H1 (cell line): ENCODE measurements at regions not wholly inside any gene's neighbourhood (a gene's known extent, or its start where the extent isn't known, plus 50 kb on each side); places are given as distances from the start of the nearest gene placed in this dataset.

Experiments
- BRCA1 ChIP-seq: IDR thresholded peaks from 2 replicates; pipeline ENCODE4 v1.6.1; 2012; ENCODE audit warnings: low read depth, low read length, improper control_type of control experiment
- CBX5 ChIP-seq: fragments of 300-800, 300-1000 bp; sonication (generic); IDR thresholded peaks from 2 replicates; pipeline ENCODE4 v1.7.1; 2016; ENCODE audit warnings: antibody characterized with exemption, low read length, low read depth
- EGR1 ChIP-seq: IDR thresholded peaks from 2 replicates; pipeline ENCODE4 v1.6.1; 2011; ENCODE audit warnings: low read depth, low read length, borderline replicate concordance
- PHF8 ChIP-seq: fragments of 200-600 bp; sonication (generic); conservative IDR thresholded peaks from 2 replicates; pipeline ENCODE4 v1.7.1; 2012; ENCODE audit warnings: low read depth, mild to moderate bottlenecking, inconsistent platforms, low read length, moderate library complexity
- SIN3A ChIP-seq, 2 experiments: IDR thresholded peaks in 1 of 2; conservative IDR thresholded peaks in 1 of 2; 2 replicates each; pipeline ENCODE4 v1.6.1; 2011 to 2012; ENCODE audit warnings: low read length in 2 of 2, improper control_type of control experiment in 1 of 2, low read depth in 1 of 2, mild to moderate bottlenecking in 1 of 2
- USF2 ChIP-seq: IDR thresholded peaks from 2 replicates; pipeline ENCODE4 v1.6.1; 2011; ENCODE audit warnings: low read length, improper control_type of control experiment
- ZNF274 ChIP-seq: IDR thresholded peaks from 2 replicates; pipeline ENCODE4 v1.7.0; 2012; ENCODE audit warnings: low read length, borderline replicate concordance; ENCODE audit errors: extremely low read depth

DNA sequence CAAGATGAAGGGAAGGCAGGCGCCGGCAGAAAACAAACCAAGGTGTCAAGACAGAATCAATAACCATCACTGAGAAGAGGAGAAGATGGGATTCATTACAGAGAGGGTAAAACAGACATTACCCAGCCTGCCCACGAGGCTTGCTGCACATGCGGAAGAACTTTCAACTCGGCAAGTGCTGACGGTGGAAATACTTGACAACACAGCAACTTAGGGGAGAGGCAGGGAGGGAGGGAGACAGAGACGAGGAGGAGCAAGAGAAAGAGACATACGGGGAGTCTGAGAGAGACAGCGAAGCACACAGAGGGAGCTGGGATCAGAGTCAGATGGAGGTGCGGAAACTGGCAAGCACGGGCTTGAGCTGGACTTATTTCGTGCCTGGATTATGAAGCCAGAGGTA lies 129.3 kb upstream of the NECTIN1 start (continued):
- TF ChIP-seq SIN3A (conservative IDR thresholded peaks at IDR 0.05 in 1 of 2, IDR thresholded peaks at IDR 0.05 in 1 of 2; ENCODE audit: low read depth in 1 of 2, low read length in 2 of 2) (no peak), CBX5 (no peak), ZNF274 (no peak), BRCA1 (no peak), USF2 (no peak), EGR1 (no peak), PHF8 (no peak)
